ELR (cell line): ENCODE measurements at regions not wholly inside any gene's neighbourhood (a gene's known extent, or its start where the extent isn't known, plus 50 kb on each side); places are given as distances from the start of the nearest gene placed in this dataset.

Source experiments
- DNase-seq: peaks from one replicate; pipeline ENCODE4 v3.0.0-alpha.2; 2015; ENCODE audit warnings: low read depth

DNA sequence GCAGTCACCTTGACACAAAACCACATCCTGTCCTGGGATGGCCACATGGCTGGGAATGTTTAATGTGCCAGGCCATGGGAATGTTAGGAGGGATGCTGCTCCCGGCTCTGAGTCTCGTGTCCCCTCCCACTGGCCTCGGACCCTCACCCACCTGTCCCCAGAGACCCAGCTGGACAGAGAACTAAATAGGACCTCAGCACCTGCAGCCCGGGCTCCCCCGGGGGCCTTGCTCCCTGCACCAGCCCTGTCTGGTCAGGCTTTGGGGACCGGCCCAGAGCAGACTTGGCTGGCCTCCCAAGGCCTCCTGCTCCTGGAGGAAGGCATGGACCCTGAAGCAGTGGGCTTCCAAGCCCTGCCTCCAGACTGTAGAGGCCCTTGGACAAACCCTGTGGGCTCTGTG lies 100.0 kb upstream of the IQSEC1 start:
- DNase-seq, result no peak

DNA sequence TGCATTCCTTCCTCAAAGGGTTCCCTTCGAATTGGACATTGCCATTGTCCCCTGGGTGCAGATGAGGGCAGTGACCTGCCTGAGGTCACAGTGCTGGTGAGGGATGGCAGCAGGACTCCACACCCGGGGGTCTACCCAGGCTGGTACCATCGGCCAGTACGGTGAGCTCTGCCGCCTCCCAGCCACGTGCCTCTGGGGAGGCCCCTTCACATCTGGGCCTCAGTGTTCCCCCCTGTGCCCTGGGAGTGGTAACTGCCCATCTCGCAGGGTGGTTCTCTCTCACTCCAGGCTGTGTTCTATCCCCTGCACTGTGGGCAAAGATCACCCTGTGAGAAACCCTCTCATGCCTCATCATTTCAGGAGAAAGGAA lies 99.4 kb upstream of the IQSEC1 start:
- DNase-seq, result no peak

DNA sequence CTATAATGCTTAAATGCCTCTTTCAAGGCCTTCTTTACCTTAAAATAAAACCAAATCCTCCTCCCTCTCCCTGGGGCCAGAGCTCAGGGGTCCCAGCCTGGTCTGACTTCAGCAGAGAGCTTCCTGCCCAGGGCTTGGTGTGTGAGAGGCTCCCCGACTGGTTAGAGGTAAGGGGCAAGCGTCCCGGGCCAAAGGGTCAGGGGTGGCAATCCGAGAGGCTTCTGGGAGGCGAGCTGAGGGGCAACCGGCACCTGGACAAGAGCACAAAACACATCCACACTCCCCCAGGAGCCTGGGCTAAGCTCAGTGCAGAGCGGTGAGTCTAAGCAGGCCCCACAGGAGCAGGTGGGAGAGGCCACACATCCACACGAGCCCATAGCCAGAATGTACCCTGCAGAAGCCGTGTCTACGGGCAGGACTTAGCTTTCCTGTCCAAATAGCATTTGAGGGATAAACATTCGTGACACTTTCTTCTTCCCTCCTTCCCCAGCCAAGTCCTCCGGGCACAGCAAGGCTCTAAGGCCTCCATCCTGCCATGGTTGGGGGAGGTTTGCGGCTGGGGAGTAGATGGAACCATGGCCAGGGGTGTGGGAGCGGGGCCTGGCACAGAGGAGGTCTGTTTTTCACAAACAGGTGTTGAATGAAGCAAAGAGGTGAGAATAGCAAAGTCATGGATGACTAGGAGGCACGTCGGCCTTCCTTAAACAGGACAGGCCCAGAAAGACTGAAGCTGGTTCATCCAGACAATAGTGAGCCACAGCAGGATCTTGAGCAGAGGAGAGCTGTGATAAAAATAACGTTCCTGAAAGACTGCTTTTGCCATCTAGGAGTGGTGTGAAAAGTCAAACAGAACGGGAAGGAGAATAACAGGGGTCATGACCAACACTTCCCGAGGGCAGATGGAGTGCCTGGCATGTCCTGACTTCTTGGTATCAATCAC lies 98.7 kb upstream of the IQSEC1 start:
- no peak for DNase-seq

GRCh38 chr3:13170317-13170716 lies 97.1 kb upstream of the IQSEC1 start:
- no peak for DNase-seq

DNA sequence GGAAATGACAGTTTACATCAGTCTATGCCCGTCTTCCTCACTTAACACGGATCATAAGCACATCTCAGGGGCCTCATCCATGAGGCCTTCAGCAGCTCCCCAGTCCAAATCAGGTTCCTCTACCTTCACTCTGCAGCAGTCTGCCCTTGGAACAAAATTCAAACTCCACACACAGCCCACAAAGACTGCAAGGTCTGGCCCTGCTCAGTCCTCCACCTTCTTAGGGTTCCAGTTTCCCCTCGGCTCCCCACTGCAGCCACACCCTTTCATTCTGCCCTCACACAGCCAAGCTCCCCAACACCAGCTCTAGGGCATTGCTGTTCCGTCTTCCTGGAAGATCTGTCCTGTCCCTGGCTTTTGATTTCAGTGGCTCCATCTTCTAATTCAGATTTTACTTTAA lies 95.2 kb upstream of the IQSEC1 start:
- DNase-seq, result no peak

GRCh38 chr3:13167829-13168228 lies 94.6 kb upstream of the IQSEC1 start:
- no peak for DNase-seq

DNA sequence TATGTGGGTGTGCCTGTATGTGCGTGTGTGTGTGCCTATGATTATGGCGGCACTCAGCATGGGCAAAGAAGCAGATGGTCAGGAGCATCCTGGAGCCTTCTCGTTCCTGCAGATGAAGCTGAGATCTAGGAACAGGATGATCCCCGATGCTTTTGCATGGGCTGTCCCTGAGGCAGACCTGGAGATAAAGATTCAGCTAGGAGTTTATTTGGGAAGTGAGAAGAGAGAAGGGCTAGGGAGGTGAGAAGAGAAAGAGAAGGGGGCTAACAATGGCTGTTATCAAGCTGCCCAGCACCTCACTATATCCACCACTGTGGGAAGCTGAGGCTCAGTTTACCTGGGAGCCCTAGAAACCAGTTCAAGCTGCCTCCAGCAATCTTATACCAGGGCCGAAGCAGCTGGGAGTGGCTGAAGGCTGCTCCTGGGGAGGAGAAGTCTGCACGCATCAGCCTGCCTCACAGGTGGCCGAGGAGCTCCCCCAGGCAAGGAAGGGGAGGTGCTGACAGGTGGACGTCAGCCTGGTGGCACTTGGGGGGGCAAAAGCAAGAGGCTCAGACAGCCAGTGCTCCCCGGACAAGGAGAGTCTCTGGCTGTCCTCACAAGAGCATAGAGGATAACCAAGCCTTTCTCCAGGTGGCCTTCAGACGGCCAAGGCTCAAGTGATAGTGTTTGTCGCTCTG lies 94.0 kb upstream of the IQSEC1 start:
- DNase-seq, result no peak

DNA sequence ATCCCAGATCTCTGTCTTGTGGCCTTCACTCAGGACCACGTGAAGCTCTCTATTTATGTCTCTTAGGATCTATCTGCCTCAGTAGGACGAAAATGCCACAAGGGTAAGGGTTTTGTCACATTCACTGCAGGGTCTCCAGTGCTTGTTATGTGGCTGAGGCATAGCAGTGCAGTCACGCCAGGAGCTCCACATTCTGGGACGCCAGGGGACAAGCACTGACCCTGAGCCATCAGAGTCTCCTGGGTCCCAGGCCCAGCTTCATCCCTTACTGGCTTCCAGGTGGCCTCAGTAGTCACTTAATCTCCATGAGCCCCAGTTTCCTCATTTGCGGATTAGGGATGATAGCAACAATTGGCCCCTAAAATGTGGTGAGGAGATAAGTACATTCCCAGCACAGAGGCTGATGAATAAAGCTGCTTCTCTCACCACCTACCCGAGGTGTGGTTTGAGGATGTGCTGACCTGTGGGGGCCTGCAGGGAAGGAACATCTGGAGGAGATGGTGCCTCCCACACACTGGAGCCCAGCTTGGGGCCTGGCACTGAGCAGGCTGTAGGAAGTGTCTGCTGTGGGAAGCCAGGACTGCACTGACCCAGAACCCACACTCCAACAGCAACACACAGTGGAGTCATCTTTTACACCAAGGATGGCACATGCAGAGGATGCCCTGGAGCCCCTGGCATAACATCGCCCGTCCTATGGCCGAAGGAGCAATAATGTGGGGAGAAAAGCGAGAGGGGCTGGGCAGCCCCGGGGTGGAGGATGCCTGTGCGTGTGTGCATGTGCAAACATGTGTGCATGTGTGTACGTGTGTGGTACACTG lies 93.2 kb upstream of the IQSEC1 start:
- no peak for DNase-seq

- no peak for DNase-seq
Measured at GRCh38 chr3:13165576-13165975, 92.3 kb upstream of the IQSEC1 start.

DNA sequence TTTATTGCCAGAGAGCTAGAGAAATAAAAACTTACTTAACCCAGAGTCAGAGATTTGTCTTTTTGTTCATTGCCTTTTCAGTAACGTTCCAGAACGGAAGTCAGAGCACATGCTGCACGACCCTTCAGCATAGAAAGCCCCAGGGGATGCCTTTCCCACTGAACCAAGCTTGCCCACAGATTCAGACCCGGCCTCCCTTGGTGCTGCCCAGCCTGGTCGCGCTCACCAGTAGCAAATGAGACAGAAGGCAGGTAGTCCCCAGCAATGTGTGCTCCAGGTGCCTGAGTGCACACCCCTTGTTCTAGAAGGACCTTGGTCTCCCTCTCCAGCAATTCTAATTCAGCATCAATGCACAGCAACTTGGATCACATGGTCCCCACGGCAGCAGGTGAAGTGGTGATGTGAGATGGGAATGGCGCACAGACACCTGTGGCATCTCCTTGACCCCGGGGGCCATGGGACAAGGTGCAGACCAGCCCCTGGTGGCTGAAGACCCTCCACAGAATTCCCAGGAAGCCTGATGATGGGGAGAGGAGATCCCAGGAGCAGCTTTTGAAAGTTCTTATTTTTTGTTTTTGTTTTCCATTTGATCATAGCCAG lies 91.8 kb upstream of the IQSEC1 start:
- no peak for DNase-seq

- DNase-seq, result no peak
Measured at GRCh38 chr3:13163848-13164382, 90.7 kb upstream of the IQSEC1 start.

DNA sequence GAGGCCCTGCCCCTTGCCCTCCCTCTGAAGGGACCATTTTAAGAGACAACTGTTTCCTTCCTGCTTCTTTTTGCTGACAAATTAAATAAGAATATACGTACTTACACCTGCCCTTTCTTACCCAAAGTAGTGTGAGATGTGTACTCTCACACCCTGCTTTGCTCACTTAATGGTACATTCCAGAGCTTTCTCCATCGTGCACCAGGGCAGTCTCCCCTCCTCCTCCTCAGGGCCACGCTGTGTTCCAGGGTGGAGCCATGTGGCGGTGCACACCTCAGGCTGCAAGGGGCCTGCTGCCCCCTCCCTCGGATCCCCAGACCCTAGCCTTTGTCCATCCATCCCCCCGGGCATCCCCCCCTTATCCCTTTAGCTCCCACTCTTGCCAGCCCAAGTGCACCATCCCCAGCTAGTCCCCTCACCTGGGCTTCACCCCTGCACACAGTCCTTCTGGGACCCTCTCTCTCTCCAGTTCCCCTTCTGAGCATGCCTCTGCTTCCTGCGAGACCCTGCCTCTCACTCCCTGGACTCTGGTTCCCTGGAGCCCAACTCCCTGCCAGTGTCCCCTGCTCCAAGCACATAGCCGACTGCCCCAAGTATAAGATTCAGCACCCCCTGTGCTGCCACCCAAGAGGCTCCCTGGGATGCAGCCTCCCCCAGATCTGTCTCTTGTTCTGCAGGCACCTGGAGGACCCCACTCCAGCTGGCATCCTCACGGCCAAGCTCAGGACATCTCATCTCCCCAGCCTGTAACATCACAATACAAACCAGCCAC lies 89.5 kb upstream of the IQSEC1 start:
- DNase-seq, result no peak

GRCh38 chr3:13161771-13162535 lies 88.7 kb upstream of the IQSEC1 start:
- no peak for DNase-seq

- DNase-seq, result peak; percentile 29
Measured at GRCh38 chr3:13161021-13161759, 88.0 kb upstream of the IQSEC1 start.

GRCh38 chr3:13160619-13161018 lies 87.4 kb upstream of the IQSEC1 start:
- DNase-seq, result no peak

GRCh38 chr3:13159890-13160289 lies 86.7 kb upstream of the IQSEC1 start:
- DNase-seq, result peak; percentile 73

DNA sequence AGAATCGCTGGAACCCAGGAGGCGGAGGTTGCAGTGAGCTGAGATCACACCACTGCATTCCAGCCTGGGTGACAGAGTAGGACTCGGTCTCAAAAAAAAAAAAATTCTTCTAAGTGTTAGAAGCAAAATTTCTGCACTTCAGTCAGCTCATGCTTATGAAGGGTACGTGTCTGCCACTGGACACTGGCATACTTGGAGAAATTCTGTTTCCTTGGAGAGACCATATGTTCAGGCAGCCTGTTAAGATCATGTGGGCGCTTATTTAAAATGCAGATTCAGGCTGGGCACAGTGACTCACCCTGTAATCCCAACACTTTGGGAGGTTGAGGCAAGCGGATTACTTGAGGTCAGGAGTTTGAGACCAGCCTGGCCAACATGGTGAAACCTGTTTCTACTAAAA lies 85.6 kb upstream of the IQSEC1 start:
- DNase-seq, result no peak

- no peak for DNase-seq
Measured at GRCh38 chr3:13158408-13158807, 85.2 kb upstream of the IQSEC1 start.

- no peak for DNase-seq
Measured at GRCh38 chr3:13157986-13158385, 84.8 kb upstream of the IQSEC1 start.
